ENCODE measurements at regions not wholly inside any gene's neighbourhood (a gene's known extent, or its start where the extent isn't known, plus 50 kb on each side); places are given as distances from the start of the nearest gene placed in this dataset.

- Mint-ChIP-seq H3K27me3 (peaks cover 43% of the 10 kb centered on the region), H3K27ac (no peak overlapping the region), H3K36me3 (ENCODE audit: insufficient read depth) (no peaks in the 10 kb centered on the region), H3K9me3 (ENCODE audit: low read depth) (no peaks in the 10 kb centered on the region), H3K4me1 (ENCODE audit: low read depth) (no peaks in the 10 kb centered on the region), H3K4me3 (ENCODE audit: low read depth) (no peak overlapping the region)
- no peak for TF ChIP-seq CTCF (IDR thresholded peaks at IDR 0.05; ENCODE audit: unreplicated experiment)
- DNase-seq (ENCODE audit: low spot score, unreplicated experiment): peak; percentile 58
These were observed 265.4 kb downstream of the MIAT start for GRCh38 chr22:26922806-26923205.

GRCh38 chr22:26923531-26923930 lies 266.1 kb downstream of the MIAT start:
- no peak overlapping the region for H3K4me3 Mint-ChIP-seq (ENCODE audit: low read depth)
- H3K36me3 Mint-ChIP-seq (ENCODE audit: insufficient read depth): no peaks in the 10 kb centered on the region
- no peak for TF ChIP-seq CTCF (IDR thresholded peaks at IDR 0.05; ENCODE audit: unreplicated experiment)
- no peaks in the 10 kb centered on the region for H3K4me1 Mint-ChIP-seq (ENCODE audit: low read depth)
- no peak for DNase-seq (ENCODE audit: low spot score, unreplicated experiment)
- no peak overlapping the region for H3K27ac Mint-ChIP-seq
- H3K9me3 Mint-ChIP-seq (ENCODE audit: low read depth): no peaks in the 10 kb centered on the region
- peaks cover 46% of the 10 kb centered on the region for H3K27me3 Mint-ChIP-seq

- no peak for TF ChIP-seq CTCF (IDR thresholded peaks at IDR 0.05; ENCODE audit: unreplicated experiment)
- Mint-ChIP-seq H3K27ac (no peak overlapping the region), H3K4me3 (ENCODE audit: low read depth) (no peak overlapping the region), H3K4me1 (ENCODE audit: low read depth) (no peaks in the 10 kb centered on the region), H3K9me3 (ENCODE audit: low read depth) (no peaks in the 10 kb centered on the region), H3K27me3 (peaks cover 40% of the 10 kb centered on the region), H3K36me3 (ENCODE audit: insufficient read depth) (no peaks in the 10 kb centered on the region)
- no peak for DNase-seq (ENCODE audit: low spot score, unreplicated experiment)
These were observed 270.4 kb downstream of the MIAT start for GRCh38 chr22:26927821-26928220.

GRCh38 chr22:26931471-26931870 lies 274.1 kb downstream of the MIAT start:
- Mint-ChIP-seq H3K4me1 (ENCODE audit: low read depth) (no peaks in the 10 kb centered on the region), H3K27ac (no peak overlapping the region), H3K36me3 (ENCODE audit: insufficient read depth) (no peaks in the 10 kb centered on the region), H3K4me3 (ENCODE audit: low read depth) (no peak overlapping the region), H3K27me3 (peaks cover 35% of the 10 kb centered on the region), H3K9me3 (ENCODE audit: low read depth) (no peaks in the 10 kb centered on the region)
- TF ChIP-seq CTCF (IDR thresholded peaks at IDR 0.05; ENCODE audit: unreplicated experiment): no peak
- DNase-seq (ENCODE audit: low spot score, unreplicated experiment): no peak

- no peak for DNase-seq (ENCODE audit: low spot score, unreplicated experiment)
- H3K27ac Mint-ChIP-seq: no peak overlapping the region
- H3K4me1 Mint-ChIP-seq (ENCODE audit: low read depth): no peaks in the 10 kb centered on the region
- peaks cover 25% of the 10 kb centered on the region for H3K27me3 Mint-ChIP-seq
- H3K36me3 Mint-ChIP-seq (ENCODE audit: insufficient read depth): no peaks in the 10 kb centered on the region
- H3K9me3 Mint-ChIP-seq (ENCODE audit: low read depth): peaks cover 5% of the 10 kb centered on the region
- H3K4me3 Mint-ChIP-seq (ENCODE audit: low read depth): no peak overlapping the region
- TF ChIP-seq CTCF (IDR thresholded peaks at IDR 0.05; ENCODE audit: unreplicated experiment): no peak
These were observed 275.8 kb downstream of the MIAT start for GRCh38 chr22:26933105-26933590.

Data from progenitor cell of endocrine pancreas (in vitro differentiated cells).